HG03342 (cell line): ENCODE measurements at regions not wholly inside any gene's neighbourhood (a gene's known extent, or its start where the extent isn't known, plus 50 kb on each side); places are given as distances from the start of the nearest gene placed in this dataset.
A peak's percentile ranks its signal among the peaks of the same experiment; 100 is the strongest.

Experiments
- ATAC-seq: cut with Tn5 transposase; IDR thresholded peaks from one replicate; pipeline ENCODE4 v1.9.1; 2021; ENCODE audit warnings: mild to moderate bottlenecking, moderate library complexity; ENCODE audit not compliant: unreplicated experiment

- ATAC-seq: no peak
Measured at GRCh38 chr1:229950908-229951307, 116.1 kb upstream of the GALNT2 start.

DNA sequence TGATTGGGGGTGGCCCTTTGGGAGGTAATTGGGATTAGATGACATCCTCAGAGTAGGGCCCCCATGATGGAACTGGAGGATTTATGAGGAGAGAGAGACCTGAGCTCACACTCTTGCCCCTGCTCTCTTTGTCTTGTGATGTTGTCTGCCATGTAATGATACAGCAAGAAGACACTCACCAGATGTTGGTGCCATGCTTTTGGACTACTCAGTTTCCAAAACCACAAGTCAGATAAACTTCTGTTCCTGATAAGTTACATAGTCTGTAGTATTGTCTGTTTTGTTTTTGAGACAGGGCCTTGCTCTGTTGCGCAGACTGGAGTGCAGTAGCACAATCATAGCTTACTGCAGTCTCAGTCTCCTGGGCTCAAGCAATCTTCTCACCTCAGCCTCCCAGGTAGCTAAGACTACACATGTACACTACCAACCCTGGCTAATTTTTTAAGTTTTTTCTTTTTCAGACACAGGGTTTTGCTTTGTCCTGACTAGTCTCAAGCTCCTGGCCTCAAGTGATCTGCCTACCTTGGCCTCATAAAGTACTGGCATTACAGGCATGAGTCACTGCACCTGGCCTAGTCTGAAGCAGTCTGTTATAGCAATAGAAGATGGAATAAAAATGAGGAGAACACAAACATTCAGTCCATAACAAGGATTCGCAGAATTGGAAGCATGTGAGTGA is 115.0 kb upstream of the GALNT2 start:
- ATAC-seq: no peak

DNA sequence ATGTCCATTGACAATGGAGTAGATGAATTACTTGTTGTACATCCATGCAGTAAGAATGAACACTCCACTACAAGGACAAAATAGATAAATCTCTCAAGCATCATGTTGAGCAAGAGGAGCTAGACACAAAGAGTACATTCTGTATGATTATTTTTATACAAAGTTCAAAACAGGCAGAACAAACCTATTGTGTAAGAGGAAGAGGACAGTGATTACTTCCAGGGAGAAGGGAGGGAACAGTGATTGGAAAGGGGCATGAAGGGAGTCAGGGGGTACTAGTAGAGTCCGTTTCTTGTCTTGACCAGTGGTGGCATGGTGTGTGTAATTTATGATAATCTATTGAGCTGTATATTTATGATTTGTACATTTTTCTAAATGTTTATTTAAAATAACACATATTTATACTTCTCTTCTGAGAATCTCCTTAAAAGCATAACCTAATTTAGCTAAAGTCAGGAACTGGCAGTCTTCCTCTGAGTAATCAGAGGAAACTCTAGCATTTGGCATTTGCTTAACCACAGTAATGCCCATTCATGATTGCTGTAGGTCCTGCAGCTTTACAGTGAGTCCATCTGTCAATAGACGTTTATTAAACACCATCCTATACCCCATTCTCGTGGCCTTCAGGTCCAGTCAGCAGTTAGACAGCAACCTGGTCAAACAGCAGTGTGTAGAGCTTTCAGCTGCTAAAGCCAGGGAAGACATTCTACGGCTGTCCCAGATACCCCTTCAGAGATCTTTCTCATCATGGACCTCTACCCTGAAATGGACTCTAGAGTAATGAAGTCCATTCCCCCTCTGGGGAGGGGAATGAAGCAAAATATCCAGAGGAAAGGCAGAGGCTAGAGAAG is 114.1 kb upstream of the GALNT2 start:
- ATAC-seq: no peak

GRCh38 chr1:229953736-229954326 is 113.2 kb upstream of the GALNT2 start:
- no peak for ATAC-seq

- no peak for ATAC-seq
Measured at GRCh38 chr1:229964281-229964680, 102.8 kb upstream of the GALNT2 start.

DNA sequence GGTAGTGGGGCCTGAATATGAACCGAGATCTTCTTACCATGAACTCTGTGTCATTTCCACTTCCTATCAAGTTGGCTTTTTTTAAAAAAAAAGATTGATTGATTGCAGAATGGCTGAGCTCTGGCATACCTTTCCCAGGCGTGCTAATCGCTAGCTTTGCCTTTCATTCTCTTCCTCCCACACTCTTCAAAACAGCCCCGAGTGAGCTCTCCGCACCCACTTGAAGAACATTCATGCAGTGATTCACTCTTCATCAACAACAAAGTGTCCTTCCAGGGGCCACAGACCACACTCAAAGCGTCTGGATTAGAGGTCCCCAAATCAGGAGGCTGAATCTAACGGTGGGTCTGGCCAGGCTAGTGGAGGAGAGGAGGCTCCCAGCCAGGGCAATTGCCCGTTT is 96.3 kb upstream of the GALNT2 start:
- no peak for ATAC-seq

- no peak for ATAC-seq
Measured at GRCh38 chr1:229971141-229971540, 95.9 kb upstream of the GALNT2 start.

DNA sequence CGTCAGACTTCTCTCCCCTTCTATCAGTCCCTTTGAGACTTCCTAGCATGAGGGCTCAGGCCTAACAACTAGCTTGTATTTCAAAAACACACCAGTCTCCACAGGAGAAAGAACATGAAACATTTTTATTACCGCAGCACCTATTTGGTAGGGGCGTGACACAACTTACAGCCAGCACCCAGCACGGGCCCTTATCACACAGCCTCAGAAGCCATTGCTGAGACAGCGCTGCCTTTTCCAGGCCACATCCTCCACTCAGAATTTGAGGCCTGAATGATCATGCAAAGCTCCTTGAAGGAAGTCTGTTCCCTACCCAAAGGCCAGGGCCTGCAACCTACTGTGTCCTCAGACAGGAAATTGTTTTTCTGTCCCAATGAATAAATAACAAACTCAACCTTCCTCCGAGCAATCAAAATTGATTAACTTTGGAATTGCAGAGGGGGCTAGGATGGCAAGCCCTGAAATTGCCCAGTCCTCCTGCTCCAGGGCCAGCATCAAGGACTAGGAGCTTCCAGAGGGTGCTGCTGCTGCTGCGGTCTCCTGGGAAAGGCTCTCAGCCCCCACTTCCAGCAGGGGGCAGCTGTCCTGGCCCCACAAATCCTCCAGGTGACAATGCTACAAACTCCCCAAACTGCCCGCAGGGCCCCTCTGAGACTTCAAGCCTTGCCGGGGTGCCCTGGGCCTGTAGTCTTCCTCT is 94.3 kb upstream of the GALNT2 start:
- ATAC-seq: no peak

GRCh38 chr1:229973297-229973612 is 93.8 kb upstream of the GALNT2 start:
- ATAC-seq: no peak

- no peak for ATAC-seq
Measured at GRCh38 chr1:229975047-229975446, 92.0 kb upstream of the GALNT2 start.

GRCh38 chr1:229980009-229980408 is 87.0 kb upstream of the GALNT2 start:
- ATAC-seq: peak; percentile 63

DNA sequence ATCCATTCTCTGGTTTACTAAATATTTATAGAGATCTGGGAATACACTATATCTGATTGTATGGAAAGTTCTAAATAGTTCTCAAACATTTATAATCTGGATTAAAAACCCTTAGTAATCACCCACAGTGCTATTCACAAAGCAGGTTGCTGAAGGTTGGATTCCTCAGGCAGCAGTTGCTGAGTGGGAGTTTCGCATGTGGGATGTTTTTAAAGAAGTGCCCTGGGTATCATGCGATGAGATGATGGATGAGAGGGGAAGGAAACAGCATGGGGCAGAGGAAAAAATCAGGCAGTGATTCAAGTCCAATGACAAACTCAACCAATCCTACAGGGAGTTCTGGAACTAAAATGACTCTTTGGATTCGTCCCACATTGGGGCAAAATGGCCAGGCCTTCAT is 85.3 kb upstream of the GALNT2 start:
- ATAC-seq: no peak

DNA sequence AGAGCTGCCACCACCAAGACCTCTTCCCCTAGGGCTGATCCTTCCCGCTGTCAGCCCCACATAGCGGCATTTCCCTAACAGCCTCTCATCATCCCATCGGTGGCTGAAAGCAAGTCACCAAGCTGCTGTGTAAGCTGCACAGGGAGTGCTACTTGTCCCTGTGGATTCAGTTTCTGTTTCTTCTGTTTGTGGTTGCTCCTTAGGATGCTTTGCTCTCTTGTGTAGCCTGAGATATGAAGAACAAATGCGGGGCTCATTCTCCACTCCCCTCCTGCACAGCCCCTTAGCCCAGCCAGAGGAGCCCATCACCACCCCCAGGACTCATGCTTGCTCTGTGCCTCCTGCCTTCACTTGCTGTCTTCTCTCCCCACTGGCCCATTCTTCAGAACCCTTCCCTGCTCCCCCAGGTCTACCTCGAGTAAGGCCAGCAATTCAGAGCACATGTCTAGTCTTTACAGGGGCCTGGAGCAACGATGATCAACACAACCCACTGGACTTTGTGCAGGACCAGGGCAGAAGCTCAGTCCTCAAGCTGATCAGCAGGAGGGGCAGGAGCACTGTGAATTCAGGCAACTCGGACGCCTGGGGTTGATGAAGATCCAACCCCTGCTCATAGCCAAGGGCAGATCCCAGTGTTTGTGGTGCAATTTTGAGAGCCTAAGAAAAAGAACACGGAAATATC is 82.6 kb upstream of the GALNT2 start:
- ATAC-seq: no peak

DNA sequence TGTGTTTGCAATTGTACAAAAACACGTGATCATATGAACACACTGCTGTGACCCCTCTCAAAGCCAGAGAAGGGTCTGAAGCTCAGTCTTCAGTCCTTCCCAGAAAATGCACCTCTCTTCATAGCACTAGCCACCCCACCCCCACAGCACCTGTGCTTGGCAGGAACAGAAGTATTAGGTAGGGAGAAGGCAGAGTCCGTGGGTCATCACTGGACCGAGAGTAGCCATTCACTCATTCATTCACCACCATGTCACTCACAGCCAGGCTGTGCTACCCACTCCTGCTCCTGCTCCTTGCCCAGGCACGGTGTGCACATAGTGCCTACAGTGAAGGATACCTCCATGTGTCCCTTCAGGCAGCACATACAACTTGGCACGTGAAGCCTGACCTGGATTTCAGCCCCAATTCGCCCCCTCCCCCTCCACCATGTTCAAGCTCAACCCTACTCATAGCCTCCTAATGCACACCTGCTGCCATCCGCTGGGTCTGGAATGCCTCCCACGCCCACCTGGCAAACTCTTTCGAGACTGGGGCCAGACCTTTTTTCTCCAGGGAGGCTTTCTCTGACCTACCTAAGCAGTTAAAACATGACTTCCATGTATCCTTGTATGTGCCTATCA is 81.9 kb upstream of the GALNT2 start:
- ATAC-seq: no peak

GRCh38 chr1:229985613-229986010 is 81.4 kb upstream of the GALNT2 start:
- no peak for ATAC-seq

GRCh38 chr1:229986737-229987337 is 80.2 kb upstream of the GALNT2 start:
- no peak for ATAC-seq

DNA sequence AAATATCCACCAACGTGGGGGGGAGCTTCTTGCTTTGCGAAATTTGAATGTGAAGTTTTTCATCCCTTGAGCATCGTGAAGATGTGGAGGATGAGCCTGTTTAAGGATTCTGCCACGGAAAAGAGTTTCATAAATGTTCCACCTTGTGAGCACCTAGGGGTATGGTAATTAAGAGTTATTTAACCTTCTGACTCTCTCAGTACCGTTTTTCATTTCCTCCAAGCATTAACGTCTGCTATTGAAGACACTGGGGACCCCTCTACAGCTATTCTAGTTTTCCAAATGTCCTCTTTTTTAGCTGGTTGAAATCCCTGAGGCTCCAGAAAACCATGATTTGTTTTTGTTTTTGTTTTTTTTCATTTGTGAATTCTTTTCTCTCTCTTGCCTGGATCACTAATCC is 79.1 kb upstream of the GALNT2 start:
- no peak for ATAC-seq

- ATAC-seq: no peak
Measured at GRCh38 chr1:229988534-229988933, 78.5 kb upstream of the GALNT2 start.

GRCh38 chr1:229989591-229990248 is 77.3 kb upstream of the GALNT2 start:
- ATAC-seq: no peak

DNA sequence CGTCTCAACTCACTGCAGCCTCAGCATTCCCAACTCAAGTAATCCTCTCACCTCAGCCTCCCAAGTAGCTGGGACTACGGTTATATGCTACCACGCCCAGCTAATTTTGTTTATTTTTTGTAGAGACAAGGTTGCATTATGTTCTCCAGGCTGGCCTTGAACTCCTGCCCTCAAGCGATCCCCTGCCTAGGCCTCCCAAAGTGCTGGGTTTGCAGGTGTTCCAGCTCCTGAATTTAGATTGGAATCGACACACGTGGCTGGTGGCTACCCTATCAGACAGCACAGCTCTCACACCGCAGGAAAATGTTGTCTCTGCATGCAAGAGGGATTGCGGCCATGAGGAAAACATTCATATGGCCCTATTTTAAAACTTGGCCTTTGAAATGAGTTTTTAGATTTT is 76.7 kb upstream of the GALNT2 start:
- no peak for ATAC-seq
